H1 (cell line): ENCODE measurements at regions not wholly inside any gene's neighbourhood (a gene's known extent, or its start where the extent isn't known, plus 50 kb on each side); places are given as distances from the start of the nearest gene placed in this dataset.
A peak's percentile ranks its signal among the peaks of the same experiment; 100 is the strongest.

Source experiments
- CTCF ChIA-PET: fragments of 300-600 bp; sonication (Branson Sonifier 250); formaldehyde crosslinking; loops from one replicate; lab custom pipeline; 2021; ENCODE audit not compliant: partially characterized antibody; lab: Charles Lee
- POLR2A ChIA-PET: fragments of 300-600 bp; sonication (Branson Sonifier 250); formaldehyde crosslinking; loops from one replicate; lab custom pipeline; 2021; ENCODE audit warnings: inconsistent platforms; ENCODE audit not compliant: partially characterized antibody; lab: Charles Lee
- DNase-seq, 2 experiments: peaks; one replicate each; pipeline versions ENCODE4 v3.0.0 to v3.0.0-alpha.2; 2010 to 2022; ENCODE audit warnings: low spot score in 2 of 2, low read depth in 1 of 2, mixed read lengths in 1 of 2
- FAIRE-seq: peaks from 2 replicates; lab custom pipeline; 2011; peaks lifted over from hg19 to GRCh38; lab: Jason Lieb, UNC
- H2AFZ ChIP-seq: 2 replicates; pipeline ENCODE4 v1.8.1; 2012; ENCODE audit warnings: low read length, inconsistent platforms
- H2AK5ac ChIP-seq: 2 replicates; pipeline ENCODE4 v1.6.1; 2013; ENCODE audit warnings: low read depth, low read length
- H2BK120ac ChIP-seq: replicated peaks from 2 replicates; pipeline ENCODE3; 2013; ENCODE audit warnings: low read depth, low read length, inconsistent platforms
- H2BK12ac ChIP-seq: 2 replicates; pipeline ENCODE4 v1.6.1; 2013; ENCODE audit warnings: low read depth, low read length
- H2BK15ac ChIP-seq: 2 replicates; pipeline ENCODE4 v1.6.1; 2013; ENCODE audit warnings: low read length
- H2BK20ac ChIP-seq: 2 replicates; pipeline ENCODE4 v1.6.1; 2013; ENCODE audit warnings: low read length
- H2BK5ac ChIP-seq: 2 replicates; pipeline ENCODE4 v1.6.1; 2013; ENCODE audit warnings: low read depth, low read length
- H3K14ac ChIP-seq: 2 replicates; pipeline ENCODE4 v1.6.1; 2013; ENCODE audit warnings: inconsistent platforms; ENCODE audit not compliant: insufficient read length
- H3K18ac ChIP-seq: 2 replicates; pipeline ENCODE4 v1.6.1; 2013; ENCODE audit warnings: low read length; ENCODE audit errors: extremely low read depth
- H3K23ac ChIP-seq: 2 replicates; pipeline ENCODE4 v1.6.1; 2013; ENCODE audit warnings: inconsistent platforms; ENCODE audit not compliant: insufficient read length
- H3K23me2 ChIP-seq: 2 replicates; pipeline ENCODE4 v1.6.1; 2013; ENCODE audit warnings: low read depth, low read length
- H3K27ac ChIP-seq: 2 replicates; pipeline ENCODE4 v1.6.1; 2011; ENCODE audit warnings: low read depth, low read length, inconsistent platforms
- H3K27me3 ChIP-seq, 4 experiments: replicated peaks in 1 of 4; 1 replicate in 1 of 4; 2 replicates in 3 of 4; pipeline versions ENCODE4 v1.6.1 to v1.8.1; 2011 to 2013; ENCODE audit warnings: low read length in 3 of 4, mild to moderate bottlenecking in 3 of 4, inconsistent platforms in 2 of 4, mixed read lengths in 2 of 4, moderate library complexity in 1 of 4; ENCODE audit not compliant: control insufficient read depth in 3 of 4, insufficient read depth in 3 of 4; ENCODE audit errors: extremely low read depth in 1 of 4
- H3K36me3 ChIP-seq, 4 experiments: 2 replicates each; pipeline versions ENCODE4 v1.6.1 to v1.8.1; 2011 to 2013; ENCODE audit warnings: mild to moderate bottlenecking in 4 of 4, low read length in 3 of 4, moderate library complexity in 2 of 4, control low read depth in 1 of 4, inconsistent platforms in 1 of 4; ENCODE audit not compliant: insufficient read depth in 4 of 4, control insufficient read depth in 2 of 4
- H3K4ac ChIP-seq: replicated peaks from 2 replicates; pipeline ENCODE3; 2013; ENCODE audit warnings: low read length, low read depth, mixed read lengths, inconsistent platforms; ENCODE audit not compliant: insufficient read length
- H3K4me1 ChIP-seq, 4 experiments: replicated peaks in 1 of 4; 1 replicate in 1 of 4; 2 replicates in 3 of 4; pipeline versions ENCODE4 v1.6.1 to v1.8.1; 2011 to 2013; ENCODE audit warnings: low read length in 3 of 4, inconsistent platforms in 2 of 4, mixed read lengths in 1 of 4; ENCODE audit not compliant: insufficient read depth in 4 of 4, control insufficient read depth in 3 of 4
- H3K4me2 ChIP-seq, 2 experiments: 2 replicates each; pipeline versions ENCODE4 v1.6.1 to v1.8.1; 2011 to 2013; ENCODE audit warnings: low read depth in 2 of 2, low read length in 2 of 2, control low read depth in 1 of 2, inconsistent platforms in 1 of 2, mild to moderate bottlenecking in 1 of 2; ENCODE audit not compliant: insufficient read depth in 1 of 2
- H3K4me3 ChIP-seq, 4 experiments: fragments of 200-600, 300-600 bp in 1 of 4; sonication (generic), shearing (Covaris generic), sonication (Bioruptor Twin) in 1 of 4; 2 replicates each; pipeline versions ENCODE4 v1.5.1 to v1.8.1; 2011 to 2016; ENCODE audit warnings: low read length in 4 of 4, low read depth in 3 of 4, control low read depth in 2 of 4, inconsistent platforms in 2 of 4, mild to moderate bottlenecking in 2 of 4, mixed read lengths in 1 of 4, moderate library complexity in 1 of 4; ENCODE audit not compliant: insufficient read depth in 2 of 4; ENCODE audit errors: extremely low read depth in 1 of 4
- H3K56ac ChIP-seq: replicated peaks from 2 replicates; pipeline ENCODE3; 2013; ENCODE audit warnings: low read depth, mild to moderate bottlenecking, mixed read lengths, low read length, inconsistent platforms; ENCODE audit not compliant: insufficient read length
- H3K79me1 ChIP-seq: 2 replicates; pipeline ENCODE4 v1.6.1; 2013; ENCODE audit warnings: low read depth, low read length, control low read depth
- H3K79me2 ChIP-seq, 2 experiments: 2 replicates each; pipeline versions ENCODE4 v1.6.1 to v1.8.1; 2012 to 2013; ENCODE audit warnings: low read length in 2 of 2, mild to moderate bottlenecking in 2 of 2, inconsistent platforms in 1 of 2; ENCODE audit not compliant: insufficient read depth in 2 of 2, control insufficient read depth in 1 of 2
- H3K9ac ChIP-seq, 4 experiments: replicated peaks in 1 of 4; 1 replicate in 1 of 4; 2 replicates in 3 of 4; pipeline versions ENCODE4 v1.6.1 to v1.8.1; 2011 to 2013; ENCODE audit warnings: low read depth in 3 of 4, low read length in 3 of 4, control low read depth in 2 of 4, mild to moderate bottlenecking in 2 of 4, moderate library complexity in 2 of 4, inconsistent platforms in 1 of 4; ENCODE audit errors: extremely low read depth in 1 of 4
- H3K9me3 ChIP-seq, 2 experiments: 2 replicates each; pipeline versions ENCODE4 v1.6.1 to v1.8.1; 2012 to 2013; ENCODE audit warnings: mild to moderate bottlenecking in 2 of 2, moderate library complexity in 2 of 2, control low read depth in 1 of 2, inconsistent platforms in 1 of 2, low read depth in 1 of 2, low read length in 1 of 2, mixed read lengths in 1 of 2; ENCODE audit not compliant: insufficient read depth in 2 of 2
- H4K20me1 ChIP-seq, 2 experiments: replicated peaks in 1 of 2; 2 replicates each; pipeline versions ENCODE3 to v1.8.1; 2011 to 2013; ENCODE audit warnings: inconsistent platforms in 2 of 2, low read length in 2 of 2, mild to moderate bottlenecking in 1 of 2; ENCODE audit not compliant: insufficient read depth in 2 of 2, control insufficient read depth in 1 of 2
- H4K5ac ChIP-seq: 2 replicates; pipeline ENCODE4 v1.6.1; 2013; ENCODE audit warnings: low read length, low read depth, mixed read lengths, inconsistent platforms; ENCODE audit not compliant: insufficient read length
- H4K8ac ChIP-seq: 2 replicates; pipeline ENCODE4 v1.8.0; 2013; ENCODE audit warnings: mild to moderate bottlenecking, moderate library complexity, low read length, inconsistent platforms; ENCODE audit not compliant: insufficient read depth; ENCODE audit errors: extremely low read depth
- H4K91ac ChIP-seq: replicated peaks from 2 replicates; pipeline ENCODE3; 2013; ENCODE audit warnings: low read length, mixed read lengths, inconsistent platforms; ENCODE audit not compliant: insufficient read length
- MAFK ChIP-seq: IDR thresholded peaks from 2 replicates; pipeline ENCODE4 v1.6.1; 2012; ENCODE audit warnings: low read depth, mild to moderate bottlenecking, improper control_type of control experiment, low read length
- PHF8 ChIP-seq: fragments of 200-600 bp; sonication (generic); conservative IDR thresholded peaks from 2 replicates; pipeline ENCODE4 v1.7.1; 2012; ENCODE audit warnings: low read depth, mild to moderate bottlenecking, inconsistent platforms, low read length, moderate library complexity
- WGBS, 2 experiments: shearing (Covaris generic) in 1 of 2; methylation state at CpG; one replicate each; pipeline versions ENCODE4 v1.1.6 to v1.1.7; 2013 to 2015; ENCODE audit warnings: low lambda C conversion rate in 2 of 2, mixed read lengths in 2 of 2, inconsistent platforms in 1 of 2, low coverage in 1 of 2, missing lambda C conversion rate in 1 of 2; ENCODE audit not compliant: insufficient replicate concordance in 2 of 2, insufficient coverage in 1 of 2, insufficient read length in 1 of 2; ENCODE audit errors: extremely low coverage in 1 of 2, missing lambda C conversion rate in 1 of 2; 5-methylcytosine and 5-hydroxymethylcytosine counted together

- Histone ChIP-seq H3K18ac (no peak overlapping the region), H3K27me3 (no peaks in the 10 kb centered on the region), H2BK5ac (peak overlapping the region; percentile 80), H3K23me2 (no peaks in the 10 kb centered on the region; the same call in 1 of the 2 replicates), H3K56ac (no peak overlapping the region), H3K9ac (no peak overlapping the region), H3K4me2 (no peak overlapping the region), H2BK15ac (no peak overlapping the region), H2BK120ac (peak overlapping the region; percentile 28), H3K4me3 (no peak overlapping the region), H3K23ac (no peak overlapping the region), H3K27ac (no peak overlapping the region), H4K8ac (no peak overlapping the region)
- TF ChIP-seq PHF8 = no peak
- TF ChIP-seq MAFK = no peak
- TF ChIP-seq, all 59 proteins: peak for 0
- ChIA-PET POLR2A (no interaction called here), CTCF (no interaction called here)
- Histone ChIP-seq H2BK20ac (0 out of 2 replicates have a peak overlapping the region, but pooled peaks have one; percentile 66), H3K36me3 (no peaks in the 10 kb centered on the region), H2AK5ac (no peak overlapping the region), H2BK12ac (no peak overlapping the region), H3K4me1 (peaks cover 0 to 3% (median 0%) of the 10 kb centered on the region in 4 experiments; a peak in 1 of 7 replicates), H4K20me1 (no peaks in the 10 kb centered on the region), H4K5ac (no peak overlapping the region), H4K91ac (peak overlapping the region; percentile 41), H3K79me1 (no peaks in the 10 kb centered on the region), H3K14ac (no peak overlapping the region), H3K4ac (peak overlapping the region; percentile 79), H3K9me3 (no peaks in the 10 kb centered on the region), H3K79me2 (no peaks in the 10 kb centered on the region), H2AFZ (no peak overlapping the region; the same call in 1 of the 2 replicates)
- FAIRE-seq (no peak), DNase-seq (no peak)
- 71 to 100% methylated on average over 1 to 3 of the region's 3 CpGs for WGBS, 2 experiments
Observed at GRCh38 chr14:98077176-98077575, 1194.8 kb downstream of the BCL11B start.
